Nucleus accumbens (tissue), 56 donors: ENCODE measurements at regions not wholly inside any gene's neighbourhood (a gene's known extent, or its start where the extent isn't known, plus 50 kb on each side); places are given as distances from the start of the nearest gene placed in this dataset.

ENCODE experiments used
- DNase-seq, 56 donors: peaks; one replicate each; lab custom pipeline; 2025; lab: John Stamatoyannopoulos, UW

DNA sequence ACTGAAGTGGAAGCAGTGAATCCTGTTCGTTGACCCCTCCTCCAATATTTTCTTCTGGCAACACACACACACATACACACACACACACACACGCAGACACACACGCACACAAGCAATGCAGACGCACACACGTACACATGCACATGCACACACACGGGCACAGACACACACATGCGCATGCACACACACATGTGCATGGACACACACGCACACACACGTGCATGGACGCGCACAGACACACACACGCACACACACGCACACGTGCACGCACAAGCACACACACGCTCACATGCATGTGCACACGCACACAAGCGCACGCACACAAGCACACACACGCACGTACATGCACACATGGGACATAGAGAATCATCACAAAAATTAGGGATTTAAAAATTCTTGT lies 488.2 kb upstream of the TPK1 start:
- DNase-seq: no peak

DNA sequence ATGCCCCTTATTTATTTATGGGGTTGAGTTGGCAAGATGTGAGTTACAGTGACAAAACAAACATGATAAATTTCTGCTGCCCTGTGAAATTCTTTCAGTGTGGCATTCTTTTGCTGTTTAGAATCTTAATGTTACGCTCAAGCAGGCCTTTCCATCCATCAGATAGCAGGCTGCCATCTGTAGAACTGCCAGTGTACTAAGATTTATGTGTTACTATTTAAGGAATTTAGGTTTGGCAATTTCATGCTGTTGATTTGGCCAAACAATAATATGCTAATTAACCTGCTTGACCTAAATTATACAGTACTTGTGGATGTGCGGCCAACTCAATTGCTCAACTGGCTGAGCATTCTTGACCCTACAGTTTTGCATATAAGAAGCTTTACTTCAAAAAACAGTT lies 477.7 kb upstream of the TPK1 start:
- no peak for DNase-seq

DNA sequence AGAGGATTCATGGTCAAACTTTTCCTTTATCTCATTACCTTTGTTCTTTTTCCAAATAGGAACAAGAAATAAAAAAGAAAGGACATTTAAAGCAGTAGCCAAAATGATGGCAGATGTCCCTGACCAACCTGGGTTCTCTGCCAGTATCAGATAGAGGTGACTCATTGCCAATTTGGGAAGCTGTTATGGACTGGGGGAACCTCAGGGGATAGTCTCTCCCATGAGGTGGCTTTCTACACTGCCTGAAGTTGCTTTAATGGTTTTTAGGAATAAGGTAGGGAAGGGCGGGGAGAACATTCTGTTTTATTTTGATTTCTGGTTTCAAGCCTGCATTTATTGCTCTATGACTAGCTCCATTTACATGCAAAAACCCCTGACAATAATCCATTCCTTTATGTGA lies 457.9 kb upstream of the TPK1 start:
- no peak for DNase-seq

DNA sequence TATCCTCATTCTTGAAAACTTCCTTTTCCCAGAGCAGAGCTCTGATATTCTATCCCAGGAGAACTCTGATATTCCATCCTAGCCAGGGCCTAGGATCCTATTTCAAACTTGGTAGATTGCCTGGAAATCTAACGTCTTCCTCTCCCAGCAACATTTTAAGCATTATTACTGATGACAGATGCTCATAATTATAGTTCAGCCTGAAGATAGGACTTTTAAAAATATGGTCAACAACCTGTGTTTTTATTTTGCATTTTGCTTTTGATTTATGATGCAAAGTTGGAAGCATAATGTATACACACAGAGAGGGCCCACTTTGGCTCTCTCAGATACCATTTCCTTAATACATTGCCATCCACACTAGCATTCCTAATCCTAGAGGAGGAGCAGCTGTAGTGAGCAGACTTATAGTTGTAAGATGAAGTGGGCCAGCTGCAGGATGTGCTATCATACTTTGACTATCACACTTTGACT lies 457.4 kb upstream of the TPK1 start:
- DNase-seq: no peak

DNA sequence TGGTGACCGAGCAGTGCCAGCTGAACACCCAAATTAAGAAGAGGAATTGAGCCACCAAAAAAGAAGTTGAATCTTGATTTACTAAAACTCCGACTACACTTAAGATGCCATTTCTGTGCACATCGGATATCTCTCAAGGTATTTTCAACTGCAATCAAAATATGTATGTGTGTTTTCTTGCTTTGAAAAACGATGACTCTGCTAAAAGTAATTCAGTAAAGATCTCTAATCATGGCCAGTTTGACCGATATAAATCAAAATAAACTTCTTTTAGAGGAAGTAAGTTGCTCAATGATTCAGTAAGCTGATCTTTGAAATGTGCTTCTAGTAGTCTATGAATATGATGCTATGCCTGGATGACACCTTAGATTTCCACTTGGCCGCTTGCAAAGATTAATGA lies 453.5 kb upstream of the TPK1 start:
- DNase-seq: no peak

DNA sequence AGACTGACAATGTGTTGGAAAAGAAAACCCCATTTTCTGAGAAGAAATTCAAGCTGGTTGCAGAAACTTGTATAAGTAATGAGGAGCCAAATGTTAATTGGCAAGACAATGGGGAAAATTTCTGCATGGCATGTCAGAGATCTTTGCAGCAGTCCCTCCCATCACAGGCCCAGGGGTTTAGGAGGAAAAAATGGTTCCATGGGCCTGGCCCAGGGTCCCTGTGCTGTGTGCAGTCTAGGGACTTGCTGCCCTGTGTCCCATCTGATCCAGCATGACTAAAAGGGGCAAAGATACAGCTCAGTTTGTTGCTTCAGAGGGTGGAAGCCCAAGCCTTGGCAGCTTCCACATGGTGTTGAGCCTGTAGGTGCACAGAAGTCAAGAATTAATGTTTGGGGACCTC lies 440.3 kb upstream of the TPK1 start:
- DNase-seq: no peak

DNA sequence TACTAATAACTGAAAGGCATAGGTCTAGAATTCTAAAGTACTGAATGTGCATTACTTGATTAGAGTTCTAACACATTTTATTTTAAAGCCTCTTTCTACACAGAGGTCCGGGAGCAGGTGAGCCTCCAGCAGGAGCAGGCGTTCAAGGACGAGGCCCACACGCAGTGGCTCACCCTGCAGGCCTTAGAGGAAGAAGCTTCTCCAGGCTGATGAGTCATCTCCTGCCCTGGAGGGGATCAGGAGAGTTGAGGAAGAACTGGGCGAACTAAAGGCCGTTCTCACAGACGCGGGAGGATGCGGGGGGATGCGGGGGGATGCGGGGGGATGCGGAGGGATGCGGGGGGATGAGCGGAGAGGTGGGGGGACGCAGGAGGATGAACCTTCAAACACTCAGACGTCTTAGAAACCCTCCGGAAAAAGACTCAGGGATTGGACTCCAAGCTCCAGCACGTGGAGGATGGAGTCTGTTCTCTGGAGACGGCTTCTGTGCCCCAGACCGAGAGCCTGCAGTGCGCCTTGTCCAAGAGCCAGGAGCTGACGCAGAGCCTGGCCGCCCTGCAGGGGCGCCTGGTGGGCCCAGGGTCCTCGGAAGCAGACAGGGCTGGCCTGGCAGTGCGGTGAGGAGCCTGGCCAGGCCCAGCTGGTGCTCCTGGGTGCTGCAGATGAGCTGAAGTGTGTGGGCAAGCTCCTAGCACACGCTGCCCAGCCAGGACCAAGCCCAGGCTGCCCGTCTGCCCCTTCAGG lies 433.7 kb upstream of the TPK1 start:
- no peak for DNase-seq

DNA sequence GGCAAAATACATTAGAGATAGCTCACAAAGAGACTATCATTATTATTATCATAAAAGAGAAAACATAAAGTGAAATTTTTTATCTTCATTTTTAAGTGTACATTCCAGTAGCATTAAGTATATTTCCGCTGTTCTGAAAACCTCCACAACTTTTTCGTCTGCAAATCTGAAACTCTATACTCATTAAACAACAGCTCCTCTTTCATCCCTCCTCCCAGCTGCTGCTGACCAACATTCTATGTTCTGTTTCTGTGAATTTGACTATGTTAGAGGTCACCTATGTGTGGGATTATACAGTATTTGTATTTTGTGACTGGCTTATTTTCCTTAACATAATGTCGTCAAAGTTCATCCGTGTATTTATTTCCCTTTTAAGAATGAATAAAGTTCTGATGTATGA lies 429.3 kb upstream of the TPK1 start:
- no peak for DNase-seq

DNA sequence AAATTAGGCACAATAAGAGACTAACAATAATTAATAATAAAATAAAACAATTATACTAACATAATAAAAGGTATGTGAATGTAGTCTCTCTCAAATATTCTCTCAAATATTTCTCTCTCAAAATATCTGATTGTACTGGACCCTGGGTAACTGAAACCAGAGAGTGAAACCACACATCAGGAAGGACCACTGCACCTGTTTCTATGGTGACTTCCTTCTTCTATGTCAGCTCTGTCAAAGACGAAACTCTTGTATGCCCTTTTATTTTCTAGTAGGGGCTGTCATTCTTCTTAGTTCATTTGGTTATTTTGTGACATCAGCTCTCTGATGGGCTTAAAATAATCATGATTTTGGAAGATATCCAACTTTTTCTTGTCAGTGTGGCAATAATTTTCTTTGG lies 428.0 kb upstream of the TPK1 start:
- DNase-seq: no peak

DNA sequence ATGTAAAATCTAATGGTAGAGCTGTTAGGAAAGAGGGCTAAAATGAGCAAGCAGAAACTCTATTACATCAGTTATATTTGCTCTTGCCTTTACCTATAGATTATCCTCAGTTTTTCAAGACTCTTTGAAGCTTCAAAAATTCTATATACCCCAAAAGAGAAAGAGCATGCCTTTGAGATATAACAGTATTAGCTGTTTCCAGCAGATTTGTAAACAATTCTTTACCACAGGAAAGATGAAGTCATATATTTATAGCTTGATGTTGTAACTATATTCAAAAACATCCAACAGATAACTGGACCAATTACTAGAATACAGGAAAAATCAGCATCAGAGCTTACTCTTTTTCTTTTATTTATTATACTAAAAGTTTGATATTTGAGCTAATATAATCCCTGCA lies 416.2 kb upstream of the TPK1 start:
- no peak for DNase-seq

DNA sequence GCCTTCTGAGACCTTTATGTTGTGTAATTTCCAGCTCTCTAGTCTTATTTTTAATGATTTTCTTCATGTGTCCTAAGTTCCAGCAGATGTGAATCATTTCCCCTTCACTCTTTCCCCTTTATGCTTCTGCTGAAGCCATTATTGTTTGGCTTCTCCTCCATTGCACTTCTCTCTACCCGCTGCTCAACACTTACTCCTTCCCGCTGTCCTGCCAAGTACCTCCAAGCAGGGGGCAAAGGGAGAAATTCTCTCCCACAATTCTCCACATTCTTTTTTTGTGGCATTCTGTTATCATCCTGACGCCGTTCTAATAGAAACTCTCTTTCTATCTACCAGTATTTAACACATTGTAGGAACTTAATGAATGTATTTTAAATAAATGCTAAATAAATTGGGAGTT lies 388.9 kb upstream of the TPK1 start:
- no peak for DNase-seq

DNA sequence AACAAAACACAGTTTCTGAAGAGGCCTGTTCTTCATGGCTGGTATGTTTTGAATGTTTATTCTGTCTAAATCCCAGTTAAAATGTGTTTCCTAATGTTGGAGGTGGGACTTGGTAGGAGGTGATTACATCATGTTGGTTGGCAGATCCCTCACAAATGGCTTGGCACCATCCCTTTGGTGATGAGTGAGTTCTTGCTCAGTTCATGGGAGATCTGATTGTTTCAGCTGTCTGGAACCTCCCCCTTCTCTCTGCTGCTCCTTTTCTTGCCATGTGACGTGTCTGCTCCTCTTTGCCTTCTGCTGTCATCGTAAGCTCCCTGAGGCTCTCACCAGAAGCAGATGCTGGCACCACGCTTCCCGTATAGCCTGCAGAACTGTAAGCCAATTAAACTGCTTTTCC lies 383.6 kb upstream of the TPK1 start:
- no peak for DNase-seq

DNA sequence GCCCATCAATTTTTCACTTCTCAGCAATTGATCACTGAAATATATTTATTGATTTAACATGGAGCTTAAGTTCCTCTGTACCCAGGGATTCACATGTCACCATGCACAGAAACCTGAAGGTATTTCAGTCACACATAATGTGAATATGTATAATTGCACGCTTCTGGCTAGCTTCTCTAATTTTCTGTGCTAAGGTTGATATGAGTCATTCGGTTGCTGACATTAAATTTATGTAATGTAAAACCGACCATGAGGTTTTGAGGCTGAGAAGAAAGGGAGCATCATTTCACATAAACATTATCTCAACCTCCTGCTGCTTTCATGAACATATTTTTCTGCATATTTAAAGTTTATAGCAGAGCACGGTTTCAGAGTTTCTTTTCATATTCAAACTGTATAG lies 381.0 kb upstream of the TPK1 start:
- no peak for DNase-seq

DNA sequence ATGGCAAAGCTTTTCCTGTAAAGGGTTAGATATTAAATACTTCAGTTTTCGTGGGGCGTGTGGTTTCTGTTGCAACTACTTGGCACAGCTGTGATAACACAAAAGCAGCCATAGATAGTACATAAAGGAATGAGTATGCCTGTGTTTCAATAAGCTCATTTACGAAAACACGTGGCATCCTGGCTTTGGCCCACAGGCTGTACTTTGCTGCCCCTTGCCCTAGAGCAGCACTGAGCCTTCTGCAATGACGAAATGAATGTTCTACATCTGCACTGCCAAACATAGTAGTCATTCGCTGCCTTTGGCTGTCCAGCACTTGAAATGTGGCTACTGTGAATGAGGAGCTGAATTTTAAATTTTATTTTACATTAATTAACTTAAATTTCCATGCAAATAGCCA lies 376.2 kb upstream of the TPK1 start:
- DNase-seq: peak in 36 of 56 donors; percentile 1 to 60 (median 15)

DNA sequence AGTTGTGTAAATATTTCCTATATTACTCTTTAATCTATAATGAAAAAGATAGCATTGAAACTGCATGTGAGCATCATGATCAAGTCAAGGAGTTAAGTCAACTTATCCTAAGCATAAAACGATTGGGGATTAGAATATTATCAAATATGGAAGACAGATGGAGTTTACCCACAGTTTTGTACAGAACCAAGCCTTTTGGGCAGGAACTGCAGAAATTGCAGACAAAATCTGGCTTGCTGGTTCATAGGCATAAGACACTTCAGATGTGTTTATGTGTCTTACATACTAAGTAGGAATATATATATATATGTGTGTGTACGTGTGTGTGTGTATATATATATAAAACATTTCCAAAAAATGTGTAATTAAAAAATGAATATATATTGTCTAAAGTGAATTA lies 375.4 kb upstream of the TPK1 start:
- DNase-seq: no peak

DNA sequence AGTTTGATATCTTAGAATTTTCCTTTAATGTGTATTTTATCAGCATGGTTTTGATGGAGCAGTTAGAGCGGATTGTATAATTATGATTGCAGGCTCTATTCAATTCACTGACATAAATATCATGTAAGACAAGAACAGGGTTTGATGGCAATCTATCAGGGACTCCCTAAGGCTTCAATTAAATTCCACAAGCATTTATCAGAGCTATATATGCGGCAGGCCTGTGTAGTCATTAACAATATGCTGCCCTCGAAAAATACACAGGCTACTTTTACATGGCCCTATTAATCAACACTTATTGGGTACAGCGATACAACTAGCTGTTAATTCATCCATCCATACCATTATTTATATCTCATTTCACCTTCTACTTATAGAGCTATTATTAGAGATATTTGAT lies 358.1 kb upstream of the TPK1 start:
- DNase-seq: no peak

DNA sequence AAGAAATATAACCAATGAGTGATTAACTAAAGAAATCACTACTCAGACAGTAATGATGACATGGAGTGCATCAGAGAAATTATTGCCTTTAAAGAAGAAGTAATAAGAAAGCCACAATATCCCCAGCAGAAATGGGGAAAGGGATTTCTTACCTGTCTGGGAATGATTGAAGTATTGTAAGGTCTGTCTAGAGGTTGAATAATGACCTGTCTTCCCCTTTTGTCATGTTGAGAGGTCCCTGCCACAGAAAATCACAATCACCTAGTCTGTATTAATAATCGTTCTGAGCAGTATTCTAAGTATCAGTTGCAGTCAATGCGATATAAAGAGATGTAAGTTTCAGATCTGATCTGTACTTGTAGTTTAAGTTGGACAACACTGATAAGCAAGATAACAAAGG lies 349.1 kb upstream of the TPK1 start:
- no peak for DNase-seq

DNA sequence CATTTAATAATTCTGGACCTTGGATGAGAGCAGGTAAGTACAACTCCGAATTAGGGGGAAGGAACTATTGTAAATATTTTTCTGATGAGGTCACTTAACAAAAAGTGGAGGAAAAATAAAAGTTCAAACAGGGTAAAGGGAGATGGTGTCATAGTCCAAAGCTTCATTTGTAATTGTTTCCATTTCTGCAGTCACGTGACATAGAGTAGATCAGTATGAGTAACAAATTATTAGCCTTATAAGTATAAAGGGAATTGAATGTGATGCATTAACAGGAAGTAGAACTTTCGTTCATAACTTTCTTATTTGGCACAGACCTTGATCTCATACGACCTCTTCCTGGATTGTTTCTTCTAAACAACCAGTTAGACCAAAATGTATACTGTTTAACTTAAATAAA lies 347.2 kb upstream of the TPK1 start:
- no peak for DNase-seq

DNA sequence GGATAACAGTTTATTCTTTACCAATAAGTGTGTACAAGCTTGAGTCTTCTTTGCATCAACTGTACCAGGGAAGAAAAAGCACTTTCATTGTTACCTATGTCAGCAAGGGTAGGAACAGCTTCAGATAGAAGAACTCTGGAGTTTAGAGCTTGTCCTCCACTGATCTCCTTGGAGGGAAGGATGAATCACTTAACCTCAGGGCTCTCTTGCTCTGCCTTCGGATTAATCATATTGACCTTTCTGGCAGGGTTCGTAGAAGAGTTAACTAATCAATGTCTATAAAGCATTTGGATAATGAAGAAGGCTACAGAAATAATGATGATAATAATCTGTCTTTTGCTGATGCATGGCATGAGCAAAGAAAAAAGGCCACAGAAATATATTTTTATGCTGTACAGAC lies 339.5 kb upstream of the TPK1 start:
- no peak for DNase-seq

DNA sequence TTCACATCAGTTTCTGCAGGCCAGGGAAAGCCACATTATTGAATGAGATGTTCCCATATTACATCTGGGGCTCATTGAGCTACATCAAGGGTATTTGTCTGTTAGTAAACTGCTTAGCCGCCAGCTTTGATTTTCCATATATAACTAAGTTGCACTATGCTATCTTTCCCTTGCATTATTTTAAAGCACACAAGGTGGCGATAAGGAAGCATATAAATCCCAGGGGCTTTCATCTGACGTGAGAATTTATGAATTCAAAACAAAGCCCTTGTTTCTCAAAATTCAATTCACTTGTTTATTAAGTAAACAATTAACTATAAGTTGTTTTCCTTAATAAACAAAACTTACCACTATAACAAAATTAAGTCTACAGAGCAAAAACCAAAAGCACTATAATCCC lies 334.1 kb upstream of the TPK1 start:
- DNase-seq: no peak

DNA sequence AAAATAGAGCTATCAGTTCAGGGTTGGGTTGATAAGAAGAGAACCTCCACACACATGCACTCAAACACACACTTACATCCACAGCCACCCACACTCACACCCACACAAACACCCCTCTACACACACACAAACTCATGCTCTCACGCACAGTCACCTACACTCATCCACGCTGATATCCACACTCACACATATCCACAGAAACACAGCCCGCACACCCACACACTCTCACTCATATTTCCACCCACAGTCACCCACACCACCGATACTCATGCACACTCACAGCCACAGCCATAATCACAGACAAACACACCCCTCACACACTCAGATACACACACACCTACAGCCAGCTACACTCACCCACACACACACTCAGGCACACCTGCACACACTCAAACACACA lies 333.0 kb upstream of the TPK1 start:
- DNase-seq: peak in 1 of 56 donors; percentile 10

DNA sequence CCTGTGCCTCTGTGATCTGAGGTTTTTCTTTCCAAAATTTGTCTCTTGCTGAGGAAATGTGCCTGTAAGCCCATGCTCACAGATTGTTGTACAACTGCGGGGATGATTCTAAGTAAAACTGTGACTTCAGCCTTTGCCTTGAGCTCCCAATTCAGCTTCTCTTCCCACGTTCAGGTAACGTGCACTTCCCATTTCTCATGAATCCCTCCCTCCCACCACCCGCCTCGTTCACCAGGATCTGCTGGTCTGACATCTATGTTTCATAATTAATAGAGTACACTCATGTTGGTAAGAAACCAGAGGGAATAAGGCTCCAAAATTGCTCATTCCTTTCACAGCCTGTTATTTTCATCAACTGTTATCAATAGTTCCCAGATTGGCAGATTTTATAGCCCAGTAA lies 332.6 kb upstream of the TPK1 start:
- DNase-seq: peak in 21 of 56 donors; percentile 2 to 55 (median 10)

DNA sequence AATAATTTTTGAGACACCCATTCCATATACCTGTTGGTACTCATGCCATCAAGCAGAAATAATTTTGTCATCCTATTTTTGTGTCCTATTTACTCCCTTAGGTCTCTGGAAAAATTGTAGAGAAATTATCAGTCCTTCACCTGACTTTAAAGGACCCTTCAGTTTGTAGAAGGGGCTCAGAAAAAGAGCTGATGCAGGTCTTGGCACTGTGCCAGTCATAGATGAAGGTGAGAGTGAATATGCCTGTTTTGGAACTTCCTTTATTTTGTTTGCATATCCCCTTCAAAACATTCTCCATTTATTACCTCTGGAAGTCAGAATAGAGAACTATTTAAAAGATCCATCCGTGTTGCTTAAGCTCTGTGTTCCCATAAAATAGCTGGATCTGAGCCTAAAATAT lies 321.0 kb upstream of the TPK1 start:
- DNase-seq: no peak
